SK-N-SH treated with all-trans-retinoic acid at 6 μM for 48 hours (cell line): ENCODE measurements at regions not wholly inside any gene's neighbourhood (a gene's known extent, or its start where the extent isn't known, plus 50 kb on each side); places are given as distances from the start of the nearest gene placed in this dataset.
"Not testable (repeated sequence)": the region's sequence is repeated elsewhere in the genome, so short reads cannot be mapped to it uniquely, and the experiment has no call there.

ENCODE experiments used
- ATAC-seq: fragments of 200-7000 bp; cut with Tn5 transposase; 3 replicates; pipeline ENCODE4 v1.9.1; 2020; ENCODE audit warnings: mild to moderate bottlenecking, moderate library complexity
- ARNTL ChIP-seq: fragments of 450-650 bp; formaldehyde crosslinking; IDR thresholded peaks from 2 replicates; pipeline ENCODE4 v1.5.0; 2020; ENCODE audit warnings: low read depth, mild to moderate bottlenecking, moderate library complexity, borderline replicate concordance
- BACH2 ChIP-seq: fragments of 250-450 bp; sonication (Bioruptor Pico); IDR thresholded peaks from 2 replicates; pipeline ENCODE4 v1.9.0; 2021; ENCODE audit warnings: mild to moderate bottlenecking, borderline replicate concordance
- CSDC2 ChIP-seq: fragments of 250-450 bp; sonication (Bioruptor Pico); IDR thresholded peaks from 2 replicates; pipeline ENCODE4 v1.5.0; 2020; ENCODE audit warnings: mild to moderate bottlenecking, moderate library complexity
- ESRRG ChIP-seq: fragments of 250-450 bp; sonication (Bioruptor Pico); IDR thresholded peaks from 2 replicates; pipeline ENCODE4 v1.6.1; 2021; ENCODE audit warnings: mild to moderate bottlenecking
- GLIS3 ChIP-seq: fragments of 250-450 bp; sonication (Bioruptor Pico); IDR thresholded peaks from 2 replicates; pipeline ENCODE4 v1.5.0; 2020; ENCODE audit warnings: mild to moderate bottlenecking, moderate library complexity
- ISL1 ChIP-seq: fragments of 250-450 bp; sonication (Bioruptor Pico); IDR thresholded peaks from 2 replicates; pipeline ENCODE4 v2.1.2; 2022; ENCODE audit warnings: mild to moderate bottlenecking, moderate library complexity
- OSR1 ChIP-seq: fragments of 250-450 bp; sonication (Bioruptor Pico); IDR thresholded peaks from 2 replicates; pipeline ENCODE4 v1.8.0; 2022; ENCODE audit warnings: moderate library complexity, mild to moderate bottlenecking, inconsistent platforms
- PPARA ChIP-seq: fragments of 250-450 bp; sonication (Bioruptor Pico); IDR thresholded peaks from 2 replicates; pipeline ENCODE4 v1.5.0; 2020; ENCODE audit warnings: mild to moderate bottlenecking, borderline replicate concordance
- RARB ChIP-seq: fragments of 250-450 bp; sonication (Bioruptor Pico); IDR thresholded peaks from 2 replicates; pipeline ENCODE4 v1.8.0; 2021; ENCODE audit warnings: mild to moderate bottlenecking, moderate library complexity
- SNAI2 ChIP-seq: fragments of 250-450 bp; sonication (Bioruptor Pico); IDR thresholded peaks from 2 replicates; pipeline ENCODE4 v1.5.0; 2020; ENCODE audit warnings: mild to moderate bottlenecking, moderate library complexity
- TCF4 ChIP-seq: fragments of 250-450 bp; sonication (Bioruptor Pico); IDR thresholded peaks from 2 replicates; pipeline ENCODE4 v1.8.0; 2021; ENCODE audit warnings: mild to moderate bottlenecking, moderate library complexity, borderline replicate concordance
- TOX ChIP-seq: fragments of 250-450 bp; sonication (Bioruptor Pico); IDR thresholded peaks from 2 replicates; pipeline ENCODE4 v1.8.0; 2021; ENCODE audit warnings: mild to moderate bottlenecking, moderate library complexity, borderline replicate concordance
- ZC3H10 ChIP-seq: fragments of 250-450 bp; sonication (Bioruptor Pico); IDR thresholded peaks from 2 replicates; pipeline ENCODE4 v1.5.1; 2021; ENCODE audit warnings: mild to moderate bottlenecking, moderate library complexity
- ZFP3 ChIP-seq: fragments of 250-450 bp; sonication (Bioruptor Pico); IDR thresholded peaks from 2 replicates; pipeline ENCODE4 v1.5.0; 2020; ENCODE audit warnings: mild to moderate bottlenecking, moderate library complexity
- ZFP30 ChIP-seq: fragments of 450-650 bp; formaldehyde crosslinking; IDR thresholded peaks from 2 replicates; pipeline ENCODE4 v1.5.0; 2022; ENCODE audit warnings: mild to moderate bottlenecking, moderate library complexity
- ZNF565 ChIP-seq: fragments of 450-650 bp; formaldehyde crosslinking; conservative IDR thresholded peaks from 2 replicates; pipeline ENCODE4 v1.5.0; 2020; ENCODE audit warnings: low read depth, mild to moderate bottlenecking, moderate library complexity
- ZNF70 ChIP-seq: fragments of 450-650 bp; formaldehyde crosslinking; IDR thresholded peaks from 2 replicates; pipeline ENCODE4 v1.5.0; 2020; ENCODE audit warnings: mild to moderate bottlenecking, moderate library complexity
- TF ChIP-seq, protein P1 (sequence below): fragments of 250-450 bp; sonication (Bioruptor Pico); IDR thresholded peaks from 2 replicates; pipeline ENCODE4 v1.8.0; 2020; ENCODE audit warnings: mild to moderate bottlenecking, moderate library complexity, borderline replicate concordance
- TF ChIP-seq, protein P2 (sequence below): fragments of 250-450 bp; sonication (Bioruptor Pico); IDR thresholded peaks from 2 replicates; pipeline ENCODE4 v1.8.0; 2021; ENCODE audit warnings: low read depth, mild to moderate bottlenecking, moderate library complexity, borderline replicate concordance
- TF ChIP-seq, protein P3 (sequence below): fragments of 250-450 bp; sonication (Bioruptor Pico); IDR thresholded peaks from 2 replicates; pipeline ENCODE4 v1.5.1; 2021; ENCODE audit warnings: mild to moderate bottlenecking, moderate library complexity
- TF ChIP-seq, protein P4 (sequence below): fragments of 250-450 bp; sonication (Bioruptor Pico); IDR thresholded peaks from 2 replicates; pipeline ENCODE4 v1.5.1; 2020; ENCODE audit warnings: low read depth, mild to moderate bottlenecking, moderate library complexity
- TF ChIP-seq, protein P5 (sequence below): fragments of 250-450 bp; sonication (Bioruptor Pico); IDR thresholded peaks from 2 replicates; pipeline ENCODE4 v1.5.0; 2020; ENCODE audit warnings: mild to moderate bottlenecking, moderate library complexity

DNA sequence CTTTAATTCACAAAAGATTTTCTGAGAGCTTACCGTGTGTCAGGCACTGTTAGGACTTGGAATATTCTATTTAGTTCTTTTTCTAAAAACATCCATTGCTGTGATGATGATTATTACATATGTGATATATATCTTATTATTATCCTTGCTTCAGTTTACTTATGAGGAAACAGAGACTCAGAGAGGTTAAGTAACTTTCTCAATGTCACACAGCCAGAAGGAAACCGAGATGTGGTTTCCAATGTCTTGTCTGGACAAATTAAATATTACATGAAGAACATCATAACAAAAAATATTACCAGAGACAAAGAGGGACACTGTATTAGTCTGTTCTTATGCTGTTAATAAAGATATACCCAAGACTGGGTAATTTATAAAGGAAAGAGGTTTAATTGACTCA lies 125.5 kb upstream of the DAP start:
- no peak for TF ChIP-seq ZFP3 (CRISPR knock-in tag)
- no peak for TF ChIP-seq RARB (CRISPR knock-in tag)
- no peak for TF ChIP-seq OSR1 (CRISPR knock-in tag)
- TF ChIP-seq, protein P1, sequence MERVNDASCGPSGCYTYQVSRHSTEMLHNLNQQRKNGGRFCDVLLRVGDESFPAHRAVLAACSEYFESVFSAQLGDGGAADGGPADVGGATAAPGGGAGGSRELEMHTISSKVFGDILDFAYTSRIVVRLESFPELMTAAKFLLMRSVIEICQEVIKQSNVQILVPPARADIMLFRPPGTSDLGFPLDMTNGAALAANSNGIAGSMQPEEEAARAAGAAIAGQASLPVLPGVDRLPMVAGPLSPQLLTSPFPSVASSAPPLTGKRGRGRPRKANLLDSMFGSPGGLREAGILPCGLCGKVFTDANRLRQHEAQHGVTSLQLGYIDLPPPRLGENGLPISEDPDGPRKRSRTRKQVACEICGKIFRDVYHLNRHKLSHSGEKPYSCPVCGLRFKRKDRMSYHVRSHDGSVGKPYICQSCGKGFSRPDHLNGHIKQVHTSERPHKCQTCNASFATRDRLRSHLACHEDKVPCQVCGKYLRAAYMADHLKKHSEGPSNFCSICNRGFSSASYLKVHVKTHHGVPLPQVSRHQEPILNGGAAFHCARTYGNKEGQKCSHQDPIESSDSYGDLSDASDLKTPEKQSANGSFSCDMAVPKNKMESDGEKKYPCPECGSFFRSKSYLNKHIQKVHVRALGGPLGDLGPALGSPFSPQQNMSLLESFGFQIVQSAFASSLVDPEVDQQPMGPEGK (CRISPR knock-in tag), result no peak
- no peak for TF ChIP-seq ESRRG
- no peak for TF ChIP-seq TCF4 (CRISPR knock-in tag)
- no peak for TF ChIP-seq CSDC2 (CRISPR knock-in tag)
- no peak for TF ChIP-seq ISL1 (CRISPR knock-in tag)
- TF ChIP-seq, protein P2, sequence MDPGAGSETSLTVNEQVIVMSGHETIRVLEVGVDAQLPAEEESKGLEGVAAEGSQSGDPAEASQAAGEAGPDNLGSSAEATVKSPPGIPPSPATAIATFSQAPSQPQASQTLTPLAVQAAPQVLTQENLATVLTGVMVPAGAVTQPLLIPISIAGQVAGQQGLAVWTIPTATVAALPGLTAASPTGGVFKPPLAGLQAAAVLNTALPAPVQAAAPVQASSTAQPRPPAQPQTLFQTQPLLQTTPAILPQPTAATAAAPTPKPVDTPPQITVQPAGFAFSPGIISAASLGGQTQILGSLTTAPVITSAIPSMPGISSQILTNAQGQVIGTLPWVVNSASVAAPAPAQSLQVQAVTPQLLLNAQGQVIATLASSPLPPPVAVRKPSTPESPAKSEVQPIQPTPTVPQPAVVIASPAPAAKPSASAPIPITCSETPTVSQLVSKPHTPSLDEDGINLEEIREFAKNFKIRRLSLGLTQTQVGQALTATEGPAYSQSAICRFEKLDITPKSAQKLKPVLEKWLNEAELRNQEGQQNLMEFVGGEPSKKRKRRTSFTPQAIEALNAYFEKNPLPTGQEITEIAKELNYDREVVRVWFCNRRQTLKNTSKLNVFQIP (CRISPR knock-in tag), result no peak
- TF ChIP-seq ZFP30 (CRISPR knock-in tag), result no peak
- TF ChIP-seq ZNF565 (CRISPR knock-in tag), result no peak
- TF ChIP-seq, protein P3, sequence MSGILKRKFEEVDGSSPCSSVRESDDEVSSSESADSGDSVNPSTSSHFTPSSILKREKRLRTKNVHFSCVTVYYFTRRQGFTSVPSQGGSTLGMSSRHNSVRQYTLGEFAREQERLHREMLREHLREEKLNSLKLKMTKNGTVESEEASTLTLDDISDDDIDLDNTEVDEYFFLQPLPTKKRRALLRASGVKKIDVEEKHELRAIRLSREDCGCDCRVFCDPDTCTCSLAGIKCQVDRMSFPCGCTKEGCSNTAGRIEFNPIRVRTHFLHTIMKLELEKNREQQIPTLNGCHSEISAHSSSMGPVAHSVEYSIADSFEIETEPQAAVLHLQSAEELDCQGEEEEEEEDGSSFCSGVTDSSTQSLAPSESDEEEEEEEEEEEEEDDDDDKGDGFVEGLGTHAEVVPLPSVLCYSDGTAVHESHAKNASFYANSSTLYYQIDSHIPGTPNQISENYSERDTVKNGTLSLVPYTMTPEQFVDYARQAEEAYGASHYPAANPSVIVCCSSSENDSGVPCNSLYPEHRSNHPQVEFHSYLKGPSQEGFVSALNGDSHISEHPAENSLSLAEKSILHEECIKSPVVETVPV (CRISPR knock-in tag), result no peak
- no peak for TF ChIP-seq GLIS3 (CRISPR knock-in tag)
- no peak for TF ChIP-seq ZNF70 (CRISPR knock-in tag)
- TF ChIP-seq TOX (CRISPR knock-in tag), result no peak
- TF ChIP-seq SNAI2 (CRISPR knock-in tag), result no peak
- no peak for TF ChIP-seq BACH2
- TF ChIP-seq, protein P4, sequence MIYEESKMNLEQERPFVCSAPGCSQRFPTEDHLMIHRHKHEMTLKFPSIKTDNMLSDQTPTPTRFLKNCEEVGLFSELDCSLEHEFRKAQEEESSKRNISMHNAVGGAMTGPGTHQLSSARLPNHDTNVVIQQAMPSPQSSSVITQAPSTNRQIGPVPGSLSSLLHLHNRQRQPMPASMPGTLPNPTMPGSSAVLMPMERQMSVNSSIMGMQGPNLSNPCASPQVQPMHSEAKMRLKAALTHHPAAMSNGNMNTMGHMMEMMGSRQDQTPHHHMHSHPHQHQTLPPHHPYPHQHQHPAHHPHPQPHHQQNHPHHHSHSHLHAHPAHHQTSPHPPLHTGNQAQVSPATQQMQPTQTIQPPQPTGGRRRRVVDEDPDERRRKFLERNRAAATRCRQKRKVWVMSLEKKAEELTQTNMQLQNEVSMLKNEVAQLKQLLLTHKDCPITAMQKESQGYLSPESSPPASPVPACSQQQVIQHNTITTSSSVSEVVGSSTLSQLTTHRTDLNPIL (CRISPR knock-in tag), result no peak
- TF ChIP-seq ZC3H10, result no peak
- TF ChIP-seq ARNTL (CRISPR knock-in tag), result no peak
- no peak for ATAC-seq

DNA sequence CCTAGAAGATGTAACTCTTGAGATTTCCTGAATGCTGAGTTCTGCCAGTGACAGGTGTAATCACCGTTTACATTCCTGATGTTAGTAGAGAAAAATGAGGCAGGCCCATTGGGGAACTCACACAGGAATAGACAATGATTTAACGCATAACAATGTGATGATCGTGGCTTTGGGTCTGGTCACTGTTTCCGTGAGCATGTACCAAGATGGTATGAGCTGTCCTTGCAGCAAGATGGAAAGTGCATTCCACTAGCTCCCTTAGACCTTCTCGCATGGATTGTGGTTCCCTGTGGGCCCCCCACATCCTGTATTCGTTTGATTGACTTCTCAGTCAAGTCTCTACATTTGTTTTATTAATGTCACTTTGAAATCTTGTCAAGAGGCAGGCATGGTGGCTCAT lies 124.0 kb upstream of the DAP start:
- TF ChIP-seq SNAI2 (CRISPR knock-in tag), result no peak
- TF ChIP-seq GLIS3 (CRISPR knock-in tag), result no peak
- no peak for TF ChIP-seq TOX (CRISPR knock-in tag)
- no peak for TF ChIP-seq ZNF565 (CRISPR knock-in tag)
- TF ChIP-seq, protein P5, sequence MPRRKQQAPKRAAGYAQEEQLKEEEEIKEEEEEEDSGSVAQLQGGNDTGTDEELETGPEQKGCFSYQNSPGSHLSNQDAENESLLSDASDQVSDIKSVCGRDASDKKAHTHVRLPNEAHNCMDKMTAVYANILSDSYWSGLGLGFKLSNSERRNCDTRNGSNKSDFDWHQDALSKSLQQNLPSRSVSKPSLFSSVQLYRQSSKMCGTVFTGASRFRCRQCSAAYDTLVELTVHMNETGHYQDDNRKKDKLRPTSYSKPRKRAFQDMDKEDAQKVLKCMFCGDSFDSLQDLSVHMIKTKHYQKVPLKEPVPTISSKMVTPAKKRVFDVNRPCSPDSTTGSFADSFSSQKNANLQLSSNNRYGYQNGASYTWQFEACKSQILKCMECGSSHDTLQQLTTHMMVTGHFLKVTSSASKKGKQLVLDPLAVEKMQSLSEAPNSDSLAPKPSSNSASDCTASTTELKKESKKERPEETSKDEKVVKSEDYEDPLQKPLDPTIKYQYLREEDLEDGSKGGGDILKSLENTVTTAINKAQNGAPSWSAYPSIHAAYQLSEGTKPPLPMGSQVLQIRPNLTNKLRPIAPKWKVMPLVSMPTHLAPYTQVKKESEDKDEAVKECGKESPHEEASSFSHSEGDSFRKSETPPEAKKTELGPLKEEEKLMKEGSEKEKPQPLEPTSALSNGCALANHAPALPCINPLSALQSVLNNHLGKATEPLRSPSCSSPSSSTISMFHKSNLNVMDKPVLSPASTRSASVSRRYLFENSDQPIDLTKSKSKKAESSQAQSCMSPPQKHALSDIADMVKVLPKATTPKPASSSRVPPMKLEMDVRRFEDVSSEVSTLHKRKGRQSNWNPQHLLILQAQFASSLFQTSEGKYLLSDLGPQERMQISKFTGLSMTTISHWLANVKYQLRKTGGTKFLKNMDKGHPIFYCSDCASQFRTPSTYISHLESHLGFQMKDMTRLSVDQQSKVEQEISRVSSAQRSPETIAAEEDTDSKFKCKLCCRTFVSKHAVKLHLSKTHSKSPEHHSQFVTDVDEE (CRISPR knock-in tag), result no peak
- peak; percentile 56; the same call in 2 of the 3 replicates for ATAC-seq

DNA sequence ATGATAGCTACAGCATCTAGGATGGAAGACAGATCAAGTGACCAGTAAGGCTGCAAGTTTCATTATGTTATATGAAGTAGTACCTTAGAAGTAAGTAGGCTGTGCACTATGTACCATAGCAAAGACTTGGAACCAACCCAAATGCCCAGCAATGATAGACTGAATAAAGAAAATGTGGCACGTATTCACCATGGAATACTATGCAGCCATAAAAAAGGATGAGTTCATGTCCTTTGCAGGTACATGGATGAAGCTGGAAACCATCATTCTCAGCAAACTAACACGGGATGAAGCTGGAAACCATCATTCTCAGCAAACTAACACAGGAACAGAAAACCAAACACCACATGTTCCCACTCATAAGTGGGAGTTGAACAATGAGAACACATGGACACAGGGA lies 122.9 kb upstream of the DAP start:
- ATAC-seq, result not testable (repeated sequence)

DNA sequence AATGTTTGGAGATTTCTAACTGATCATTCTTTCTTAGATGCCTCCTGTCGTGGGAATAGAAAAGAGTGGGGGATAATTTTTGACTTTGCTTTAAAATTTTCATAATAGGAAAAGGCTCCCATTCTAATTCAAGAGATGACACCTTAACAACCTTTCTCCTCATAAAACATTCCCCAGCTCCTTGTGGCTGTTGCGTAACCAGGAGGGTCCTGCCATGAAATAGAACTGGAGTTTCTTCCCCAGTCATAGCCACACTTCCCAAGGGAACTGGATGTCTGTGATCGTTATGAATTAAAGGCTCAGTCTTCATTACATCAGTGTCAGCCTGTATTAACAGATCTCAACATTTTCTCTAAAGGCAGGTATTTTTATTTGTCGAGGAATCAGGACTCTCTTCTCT lies 119.9 kb upstream of the DAP start:
- no peak for ATAC-seq
- TF ChIP-seq ZFP3 (CRISPR knock-in tag) (no peak), ZC3H10 (no peak), ZFP30 (CRISPR knock-in tag) (no peak), ZNF565 (CRISPR knock-in tag) (no peak), ZNF70 (CRISPR knock-in tag) (no peak), ESRRG (no peak), TOX (CRISPR knock-in tag) (no peak), RARB (CRISPR knock-in tag) (no peak), OSR1 (CRISPR knock-in tag) (no peak), PPARA (CRISPR knock-in tag) (no peak)
- TF ChIP-seq, protein P2 (CRISPR knock-in tag), result no peak
- TF ChIP-seq, protein P1 (CRISPR knock-in tag), result no peak
